GM21515 (cell line): ENCODE measurements at regions not wholly inside any gene's neighbourhood (a gene's known extent, or its start where the extent isn't known, plus 50 kb on each side); places are given as distances from the start of the nearest gene placed in this dataset.
"Not testable (repeated sequence)": the region's sequence is repeated elsewhere in the genome, so short reads cannot be mapped to it uniquely, and the experiment has no call there.

Source experiments
- ATAC-seq: cut with Tn5 transposase; IDR thresholded peaks from one replicate; pipeline ENCODE4 v1.9.1; 2021; ENCODE audit not compliant: unreplicated experiment

DNA sequence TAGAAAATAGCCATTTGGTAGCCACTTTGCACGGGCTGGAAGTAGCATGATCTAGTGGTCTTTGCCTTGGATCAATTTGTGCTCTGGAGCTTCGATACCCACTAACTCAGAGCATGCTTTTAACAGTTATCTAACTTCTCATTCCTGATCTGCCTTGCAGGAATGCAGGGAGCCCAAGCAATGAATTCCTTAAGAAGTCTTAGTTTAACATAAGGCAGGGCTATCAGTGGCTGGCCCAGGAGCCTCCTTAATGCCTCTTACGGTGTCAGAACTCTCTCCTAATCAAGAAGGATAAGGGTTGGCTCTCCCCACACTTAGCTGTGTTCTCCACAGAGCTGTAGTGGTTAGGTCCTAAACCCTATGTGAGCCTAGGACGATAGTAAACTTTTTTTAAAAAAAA is 95.8 kb upstream of the TBCA start:
- no peak for ATAC-seq

GRCh38 chr5:77871016-77871415 is 94.9 kb upstream of the TBCA start:
- ATAC-seq = no peak

GRCh38 chr5:77869116-77869798 is 93.1 kb upstream of the TBCA start:
- ATAC-seq = no peak

GRCh38 chr5:77867914-77868313 is 91.8 kb upstream of the TBCA start:
- ATAC-seq = no peak

DNA sequence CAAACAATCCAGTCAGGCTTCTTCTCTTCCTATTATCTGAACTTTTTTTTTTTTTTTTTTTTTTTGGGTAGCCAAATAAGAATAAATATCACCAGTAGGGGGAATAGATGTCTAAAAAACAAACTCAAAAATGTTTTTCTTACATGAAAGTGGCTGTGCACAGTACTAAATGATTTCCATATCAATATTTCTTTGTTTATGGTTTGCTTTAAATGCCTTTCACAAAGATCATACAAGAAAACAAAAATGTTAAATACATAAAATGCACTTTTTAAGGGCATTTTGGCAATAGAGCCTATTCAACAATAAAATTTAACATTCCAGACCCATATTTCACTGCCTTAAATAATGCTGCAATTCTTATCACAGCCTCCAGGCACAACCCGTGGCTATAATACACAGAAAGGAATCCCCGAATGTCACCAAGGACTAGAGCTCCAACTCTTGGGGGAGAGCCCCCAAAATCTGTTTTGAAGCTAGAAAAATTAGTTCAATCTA is 91.1 kb upstream of the TBCA start:
- ATAC-seq = no peak

- no peak for ATAC-seq
Observed at GRCh38 chr5:77866198-77866597, 90.1 kb upstream of the TBCA start.

DNA sequence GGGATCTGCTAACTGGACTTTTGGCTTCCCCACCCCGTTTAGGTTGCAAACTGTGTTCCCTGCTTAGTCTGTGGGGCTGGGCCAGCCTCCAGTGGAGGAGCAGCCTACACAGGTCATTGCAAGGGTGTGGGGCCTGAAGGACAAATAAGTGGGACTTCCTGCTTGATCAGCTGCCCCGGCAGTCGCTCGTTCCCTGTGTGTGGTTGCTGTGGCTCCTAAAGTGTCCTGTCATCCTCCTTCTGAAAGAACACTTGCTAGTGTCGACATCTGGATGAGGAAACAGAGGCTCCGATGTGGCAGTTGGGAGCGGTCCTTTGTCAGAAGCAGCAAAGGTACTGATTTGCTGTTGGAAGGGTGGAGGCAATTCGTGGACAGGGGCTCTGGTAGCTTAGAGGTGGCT is 88.9 kb upstream of the TBCA start:
- ATAC-seq = no peak

- no peak for ATAC-seq
Observed at GRCh38 chr5:77863181-77863580, 87.0 kb upstream of the TBCA start.

- no peak for ATAC-seq
Observed at GRCh38 chr5:77861576-77861975, 85.4 kb upstream of the TBCA start.

DNA sequence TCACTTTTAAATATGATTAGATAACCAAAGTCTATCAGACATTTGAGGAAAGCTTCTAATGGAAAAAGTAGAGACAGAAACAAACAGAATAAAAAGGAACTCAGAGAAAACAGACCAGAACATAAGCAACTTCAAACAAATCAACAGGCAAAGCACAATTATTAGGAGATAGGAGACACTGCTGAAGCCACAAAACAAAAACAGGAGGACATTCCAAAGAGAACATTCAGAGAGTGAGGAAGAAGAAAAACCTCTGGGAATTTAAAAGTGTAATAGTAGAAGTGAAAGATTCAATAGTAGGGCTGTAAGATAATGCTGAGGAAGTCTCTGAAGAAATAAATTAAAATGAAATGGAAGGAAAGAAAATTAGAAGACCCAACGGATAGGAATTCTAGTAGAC is 83.2 kb upstream of the TBCA start:
- no peak for ATAC-seq

GRCh38 chr5:77858678-77859077 is 82.5 kb upstream of the TBCA start:
- ATAC-seq = not testable (repeated sequence)

DNA sequence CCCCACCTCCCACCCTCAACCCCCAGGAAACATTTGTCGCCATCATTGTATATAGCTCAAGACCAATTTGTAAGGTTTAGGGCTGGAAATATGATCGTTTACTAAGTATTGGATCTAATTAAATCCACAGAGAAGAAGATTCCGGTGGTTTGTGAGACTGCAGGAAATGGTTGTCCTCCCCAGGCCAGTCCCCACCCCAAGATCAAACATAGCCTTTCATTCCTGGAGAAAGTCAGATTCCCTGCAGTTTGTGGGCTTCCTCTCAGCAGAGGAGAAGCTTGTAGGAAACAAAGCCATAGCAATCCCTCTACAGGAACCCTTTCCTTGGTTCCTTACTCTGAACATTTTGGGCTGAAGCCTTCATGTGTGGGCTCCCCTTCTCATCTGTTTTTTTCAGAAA is 79.2 kb upstream of the TBCA start:
- no peak for ATAC-seq

DNA sequence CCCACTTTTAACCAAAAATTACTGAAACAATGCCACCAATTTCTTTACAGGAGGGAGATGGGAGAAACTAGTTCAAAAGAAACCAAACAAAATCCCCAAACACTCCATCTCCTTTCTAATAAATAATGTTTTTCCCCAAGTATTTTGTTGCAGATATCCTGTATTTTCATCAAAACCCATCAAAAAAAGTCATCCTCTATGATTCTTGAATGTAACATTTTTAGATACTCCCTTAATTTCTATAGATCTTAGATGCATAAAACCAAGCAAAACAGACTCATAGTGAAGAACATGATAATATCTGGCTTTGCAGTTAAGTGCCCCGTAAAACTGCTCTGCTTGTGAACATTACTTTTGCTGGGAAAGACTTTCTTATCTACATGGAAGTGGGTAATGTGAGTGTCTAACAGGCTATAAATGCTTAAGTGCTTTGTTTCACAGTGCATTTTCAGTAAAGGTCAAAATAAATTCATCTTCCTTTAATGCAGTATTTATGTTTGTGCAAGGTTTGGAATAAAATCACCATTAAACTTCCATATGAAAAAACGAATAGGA is 77.3 kb upstream of the TBCA start:
- ATAC-seq = no peak

DNA sequence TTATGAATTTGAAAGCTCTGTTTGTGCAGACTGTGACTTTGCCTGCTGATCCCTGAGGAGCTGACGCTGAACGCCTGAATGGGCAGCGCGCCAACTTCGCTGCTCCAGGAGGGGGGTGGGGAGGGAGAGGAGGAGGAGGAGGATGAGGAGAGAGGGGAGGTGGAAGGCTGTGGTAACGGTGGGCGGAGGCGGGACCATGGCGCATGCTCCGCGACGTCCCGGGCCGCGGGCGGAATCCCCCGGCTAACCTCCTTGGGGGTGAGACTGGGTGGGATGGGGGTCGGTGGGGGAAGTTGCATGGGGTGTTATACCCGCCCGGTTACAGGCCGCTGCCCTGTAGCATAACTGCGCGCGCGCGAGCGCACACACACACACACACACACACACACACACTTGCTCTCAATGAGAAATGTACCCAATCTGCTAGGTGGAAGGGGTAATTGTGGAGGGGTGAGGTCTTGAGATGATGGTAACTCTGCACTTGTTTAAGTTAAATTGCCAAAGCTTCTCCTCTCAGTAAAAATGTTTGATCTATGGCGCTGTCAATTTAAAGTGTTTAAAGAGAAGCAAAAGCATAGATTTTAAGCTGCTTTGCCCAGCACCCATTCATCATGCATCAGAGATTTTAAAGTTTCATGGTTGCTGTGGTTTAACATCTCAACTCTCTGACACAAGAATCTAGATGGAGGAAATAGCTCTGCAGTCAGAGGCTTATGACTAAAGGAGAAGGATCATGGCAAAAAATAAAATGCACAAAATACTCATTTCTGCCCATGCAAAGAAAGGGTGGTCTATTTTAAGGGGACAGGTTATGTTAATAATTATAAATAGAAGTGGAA is 76.6 kb upstream of the TBCA start:
- ATAC-seq = peak; percentile 71

GRCh38 chr5:77852068-77852513 is 76.0 kb upstream of the TBCA start:
- ATAC-seq = no peak

DNA sequence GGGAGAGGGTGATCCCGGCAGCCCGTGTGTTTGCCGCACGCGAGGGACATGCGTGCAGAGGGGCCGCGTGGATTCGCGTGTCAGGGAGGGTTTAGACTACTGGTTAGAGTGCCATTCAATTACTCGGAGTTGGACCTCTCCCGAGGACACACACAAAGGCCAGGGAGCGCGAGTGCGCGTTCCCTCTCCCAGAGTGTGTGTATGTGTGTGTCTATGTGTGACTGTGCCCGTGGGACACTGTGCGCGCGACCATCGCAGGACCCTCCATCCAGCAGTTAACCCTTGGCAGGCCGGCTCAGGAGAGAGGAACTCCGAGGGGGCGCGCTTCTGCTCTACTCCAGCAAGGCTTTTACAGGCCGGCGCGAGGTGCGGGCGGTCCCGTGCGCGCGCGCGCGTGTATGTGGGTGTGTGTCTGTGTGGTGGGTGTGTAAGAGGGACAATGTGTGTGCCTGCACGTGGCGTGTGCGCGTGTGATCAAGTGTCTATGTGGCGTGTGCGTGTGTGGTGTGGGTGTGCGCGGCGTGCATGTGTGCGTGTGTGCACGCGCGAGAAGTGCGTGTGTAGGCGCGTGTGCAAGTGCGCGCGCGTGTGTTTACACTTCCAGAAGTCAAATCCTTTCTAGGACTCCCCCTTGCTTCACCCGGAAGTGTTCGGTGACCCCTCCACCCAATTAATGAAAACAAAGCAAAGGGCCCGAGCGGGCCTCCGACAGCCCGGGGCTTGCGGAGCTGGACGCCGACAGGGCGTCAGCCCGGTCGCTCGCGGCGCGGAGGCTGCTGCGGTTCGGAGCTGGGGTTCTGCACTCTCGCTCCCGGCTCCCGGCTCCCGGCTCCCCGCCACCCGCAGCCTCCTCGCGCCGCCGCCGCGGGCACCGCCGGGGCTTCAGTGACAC is 75.3 kb upstream of the TBCA start:
- ATAC-seq = no peak

GRCh38 chr5:77850536-77851175 is 74.5 kb upstream of the TBCA start:
- no peak for ATAC-seq

- ATAC-seq = no peak
Observed at GRCh38 chr5:77849308-77849900, 73.3 kb upstream of the TBCA start.

DNA sequence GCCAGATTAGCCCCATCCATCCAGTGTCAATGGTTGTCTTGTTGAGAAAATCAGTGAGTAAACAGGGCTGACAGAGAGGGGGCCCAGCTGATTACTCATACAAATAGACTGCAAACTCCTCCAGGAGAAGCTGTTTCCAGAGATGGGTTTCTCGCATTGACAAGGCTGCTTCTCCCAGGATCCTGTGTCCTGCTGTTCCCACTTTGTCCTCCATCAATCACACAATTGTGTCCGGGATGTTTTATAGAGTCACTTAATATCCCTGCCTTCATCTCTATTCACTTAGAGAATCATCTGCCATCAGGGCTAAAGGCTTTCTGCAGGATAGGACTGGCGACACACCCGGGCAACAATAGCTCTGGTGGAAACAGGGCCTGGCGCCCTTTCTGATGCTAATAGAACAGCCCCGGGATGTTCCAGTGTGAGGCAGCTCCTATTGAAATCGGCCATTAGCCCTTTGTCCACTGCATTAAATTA is 71.7 kb upstream of the TBCA start:
- ATAC-seq = no peak

DNA sequence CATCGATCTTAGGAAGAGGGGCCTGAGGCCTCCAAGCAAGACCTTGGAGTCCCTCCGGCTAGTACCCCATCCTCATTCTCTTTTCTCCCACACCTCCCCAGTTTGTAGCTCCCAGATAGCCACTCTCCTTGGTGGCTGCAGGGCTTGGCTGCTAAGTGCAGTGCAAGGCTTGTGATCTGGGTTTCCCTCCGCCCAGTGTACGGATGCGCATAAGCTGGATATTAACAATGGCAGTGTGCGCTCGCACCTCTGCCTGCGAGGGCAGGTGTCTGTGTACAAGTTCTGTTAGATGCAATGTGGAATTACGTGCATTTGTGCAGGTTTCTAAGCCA is 71.0 kb upstream of the TBCA start:
- ATAC-seq = no peak
